ENCODE measurements at regions not wholly inside any gene's neighbourhood (a gene's known extent, or its start where the extent isn't known, plus 50 kb on each side); places are given as distances from the start of the nearest gene placed in this dataset.

GRCh38 chr3:182711261-182711683, 82.0 kb upstream of the ATP11B start:
- DNase-seq (ENCODE audit: low read depth): no peak
- H3K4me3 ChIP-seq (ENCODE audit: low read depth, low read length): no peak overlapping the region
- TF ChIP-seq, protein P1, sequence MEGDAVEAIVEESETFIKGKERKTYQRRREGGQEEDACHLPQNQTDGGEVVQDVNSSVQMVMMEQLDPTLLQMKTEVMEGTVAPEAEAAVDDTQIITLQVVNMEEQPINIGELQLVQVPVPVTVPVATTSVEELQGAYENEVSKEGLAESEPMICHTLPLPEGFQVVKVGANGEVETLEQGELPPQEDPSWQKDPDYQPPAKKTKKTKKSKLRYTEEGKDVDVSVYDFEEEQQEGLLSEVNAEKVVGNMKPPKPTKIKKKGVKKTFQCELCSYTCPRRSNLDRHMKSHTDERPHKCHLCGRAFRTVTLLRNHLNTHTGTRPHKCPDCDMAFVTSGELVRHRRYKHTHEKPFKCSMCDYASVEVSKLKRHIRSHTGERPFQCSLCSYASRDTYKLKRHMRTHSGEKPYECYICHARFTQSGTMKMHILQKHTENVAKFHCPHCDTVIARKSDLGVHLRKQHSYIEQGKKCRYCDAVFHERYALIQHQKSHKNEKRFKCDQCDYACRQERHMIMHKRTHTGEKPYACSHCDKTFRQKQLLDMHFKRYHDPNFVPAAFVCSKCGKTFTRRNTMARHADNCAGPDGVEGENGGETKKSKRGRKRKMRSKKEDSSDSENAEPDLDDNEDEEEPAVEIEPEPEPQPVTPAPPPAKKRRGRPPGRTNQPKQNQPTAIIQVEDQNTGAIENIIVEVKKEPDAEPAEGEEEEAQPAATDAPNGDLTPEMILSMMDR (conservative IDR thresholded peaks at IDR 0.05; ENCODE audit: low read depth, low read length): no peak

GRCh38 chr3:182711853-182712252, 81.5 kb upstream of the ATP11B start:
- DNase-seq (ENCODE audit: low read depth): no peak
- TF ChIP-seq, protein P1 (conservative IDR thresholded peaks at IDR 0.05; ENCODE audit: low read depth, low read length): no peak
- H3K4me3 ChIP-seq (ENCODE audit: low read depth, low read length): no peak overlapping the region

DNA sequence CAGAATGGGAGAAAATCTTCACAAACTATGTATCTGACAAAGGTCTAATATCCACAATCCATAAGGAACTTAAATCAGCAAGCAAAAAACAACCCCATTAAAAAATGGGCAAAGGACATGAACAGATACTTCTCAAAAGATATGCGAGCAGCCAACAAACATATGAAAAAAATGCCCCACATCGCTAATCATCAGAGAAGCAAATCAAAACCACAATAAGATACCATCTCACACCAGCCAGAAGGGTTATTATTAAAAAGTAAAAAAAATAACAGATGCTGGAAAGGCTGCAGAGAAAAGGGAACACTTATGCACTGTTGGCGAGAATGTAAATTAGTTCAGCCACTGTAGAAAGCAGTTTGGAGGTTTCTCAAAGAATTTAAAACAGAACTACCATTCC, 80.2 kb upstream of the ATP11B start:
- H3K4me3 ChIP-seq (ENCODE audit: low read depth, low read length): no peak overlapping the region
- TF ChIP-seq, protein P1 (conservative IDR thresholded peaks at IDR 0.05; ENCODE audit: low read depth, low read length): no peak
- DNase-seq (ENCODE audit: low read depth): no peak

GRCh38 chr3:182713743-182714517, 79.4 kb upstream of the ATP11B start:
- DNase-seq (ENCODE audit: low read depth): peak; percentile 32
- TF ChIP-seq, protein P1 (conservative IDR thresholded peaks at IDR 0.05; ENCODE audit: low read depth, low read length): peak; percentile 69
- H3K4me3 ChIP-seq (ENCODE audit: low read depth, low read length): no peak overlapping the region

DNA sequence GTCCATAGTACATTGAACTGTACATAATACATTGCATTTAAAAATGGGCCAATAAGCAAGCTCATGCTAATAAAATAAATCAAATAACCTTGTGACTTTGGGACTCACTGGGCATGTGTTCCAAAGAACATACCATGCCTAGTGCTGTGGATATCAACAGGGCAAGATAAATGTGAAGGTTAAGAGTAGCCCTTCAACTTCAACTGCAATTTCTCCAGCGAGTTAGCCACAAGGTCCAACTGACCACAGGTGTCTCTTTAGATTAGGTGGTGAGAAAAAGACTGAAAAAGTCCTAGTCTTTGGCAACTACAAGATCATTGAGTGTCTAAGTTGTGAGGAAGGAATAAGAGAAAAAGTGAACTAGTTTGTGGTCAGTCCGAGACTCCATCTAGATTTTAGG, 78.3 kb upstream of the ATP11B start:
- DNase-seq (ENCODE audit: low read depth): no peak
- no peak overlapping the region for H3K4me3 ChIP-seq (ENCODE audit: low read depth, low read length)
- TF ChIP-seq, protein P1 (conservative IDR thresholded peaks at IDR 0.05; ENCODE audit: low read depth, low read length): no peak

- no peak for DNase-seq (ENCODE audit: low read depth)
- no peak overlapping the region for H3K4me3 ChIP-seq (ENCODE audit: low read depth, low read length)
- TF ChIP-seq, protein P1 (conservative IDR thresholded peaks at IDR 0.05; ENCODE audit: low read depth, low read length): no peak
Measured at GRCh38 chr3:182716114-182716688, 77.1 kb upstream of the ATP11B start.

GRCh38 chr3:182717216-182717615, 76.1 kb upstream of the ATP11B start:
- no peak overlapping the region for H3K4me3 ChIP-seq (ENCODE audit: low read depth, low read length)
- no peak for DNase-seq (ENCODE audit: low read depth)
- TF ChIP-seq, protein P1 (conservative IDR thresholded peaks at IDR 0.05; ENCODE audit: low read depth, low read length): no peak
